ENCODE measurements at regions not wholly inside any gene's neighbourhood (a gene's known extent, or its start where the extent isn't known, plus 50 kb on each side); places are given as distances from the start of the nearest gene placed in this dataset.

GRCh38 chr11:32161293-32161692, 70.4 kb downstream of the RCN1 start:
- no peak for DNase-seq (ENCODE audit: low spot score)

DNA sequence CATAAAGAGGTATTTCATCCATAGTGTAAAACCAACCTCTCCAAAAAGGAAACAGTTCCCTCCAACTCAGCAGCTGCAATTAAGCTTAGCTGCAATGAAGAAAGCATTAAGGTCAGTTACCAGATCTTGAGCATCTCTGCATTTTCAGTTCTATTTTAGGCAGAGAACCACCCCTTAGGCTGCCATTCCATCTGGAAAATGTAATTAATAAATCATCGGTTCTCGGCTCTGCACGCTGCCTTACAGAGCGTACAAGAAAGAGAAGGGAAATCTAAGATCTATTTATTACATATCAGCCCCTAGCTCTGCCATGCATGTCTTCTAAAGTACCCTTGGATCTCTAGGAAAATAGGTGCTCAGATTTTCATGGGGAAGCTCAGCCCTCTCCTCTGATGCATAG, 71.5 kb downstream of the RCN1 start:
- no peak for DNase-seq (ENCODE audit: low spot score)

DNA sequence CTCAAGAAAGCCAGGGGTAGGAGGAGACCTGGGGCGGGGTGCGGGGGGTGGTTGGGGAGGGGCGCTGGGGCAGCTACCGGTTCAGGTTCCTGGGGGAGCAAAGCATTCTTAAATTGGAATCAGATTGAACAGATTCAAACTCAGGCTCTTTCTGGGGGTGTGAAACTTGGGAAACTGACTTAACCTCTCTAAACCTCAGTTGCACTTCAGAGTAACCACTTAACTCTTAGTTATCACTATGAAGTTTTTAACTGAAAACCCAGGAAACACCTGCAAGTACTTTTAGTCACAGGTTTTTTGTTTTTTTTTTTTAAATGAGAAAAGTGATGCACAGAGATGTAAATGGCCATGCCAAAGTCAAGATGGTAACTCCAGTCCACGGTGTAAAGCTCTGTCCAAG, 72.0 kb downstream of the RCN1 start:
- no peak for DNase-seq (ENCODE audit: low spot score)

GRCh38 chr11:32163557-32163956, 72.7 kb downstream of the RCN1 start:
- no peak for DNase-seq (ENCODE audit: low spot score)

- no peak for DNase-seq (ENCODE audit: low spot score)
These were observed 74.0 kb downstream of the RCN1 start for GRCh38 chr11:32164836-32165235.

GRCh38 chr11:32168924-32169323, 78.0 kb downstream of the RCN1 start:
- DNase-seq (ENCODE audit: low spot score), result no peak

GRCh38 chr11:32171445-32171844, 80.6 kb downstream of the RCN1 start:
- no peak for DNase-seq (ENCODE audit: low spot score)

DNA sequence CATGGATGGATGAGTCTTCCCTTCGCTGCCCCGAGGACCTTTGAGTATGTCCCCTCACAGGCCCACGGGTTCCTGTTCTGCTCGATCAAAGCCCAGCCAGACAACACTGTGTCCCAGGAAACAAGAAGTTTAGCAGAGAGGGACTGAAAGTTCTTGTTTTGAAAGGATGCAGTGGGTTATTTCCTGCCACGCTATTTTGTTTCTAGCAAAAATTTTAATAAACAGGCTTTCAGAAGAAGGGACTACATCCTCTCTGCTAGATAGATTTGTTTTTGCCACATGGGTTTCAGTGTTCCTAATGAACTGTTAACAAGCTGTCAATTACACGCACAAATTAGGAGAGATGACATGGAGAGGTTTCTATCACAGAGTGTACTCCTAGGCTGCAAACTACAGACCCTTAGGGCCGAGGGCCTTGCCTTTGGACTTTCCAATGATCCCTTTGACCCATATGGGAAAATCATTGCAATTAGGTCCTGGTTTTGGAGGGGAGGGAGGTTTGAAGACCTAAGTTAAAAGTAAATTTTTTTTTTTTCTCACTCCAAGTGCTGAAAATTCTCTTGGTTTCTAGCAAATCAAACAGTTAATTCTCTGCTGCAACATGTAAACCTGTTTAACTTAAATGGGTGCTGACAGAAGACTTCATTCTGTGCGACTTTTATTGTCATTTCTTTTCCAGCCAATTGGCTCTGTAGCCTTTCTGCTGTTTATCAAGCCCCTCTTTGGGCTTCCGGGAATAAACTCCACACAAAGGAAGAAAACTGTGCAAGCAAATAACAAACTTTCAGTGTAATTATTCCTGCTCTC, 81.4 kb downstream of the RCN1 start:
- DNase-seq (ENCODE audit: low spot score), result no peak

DNA sequence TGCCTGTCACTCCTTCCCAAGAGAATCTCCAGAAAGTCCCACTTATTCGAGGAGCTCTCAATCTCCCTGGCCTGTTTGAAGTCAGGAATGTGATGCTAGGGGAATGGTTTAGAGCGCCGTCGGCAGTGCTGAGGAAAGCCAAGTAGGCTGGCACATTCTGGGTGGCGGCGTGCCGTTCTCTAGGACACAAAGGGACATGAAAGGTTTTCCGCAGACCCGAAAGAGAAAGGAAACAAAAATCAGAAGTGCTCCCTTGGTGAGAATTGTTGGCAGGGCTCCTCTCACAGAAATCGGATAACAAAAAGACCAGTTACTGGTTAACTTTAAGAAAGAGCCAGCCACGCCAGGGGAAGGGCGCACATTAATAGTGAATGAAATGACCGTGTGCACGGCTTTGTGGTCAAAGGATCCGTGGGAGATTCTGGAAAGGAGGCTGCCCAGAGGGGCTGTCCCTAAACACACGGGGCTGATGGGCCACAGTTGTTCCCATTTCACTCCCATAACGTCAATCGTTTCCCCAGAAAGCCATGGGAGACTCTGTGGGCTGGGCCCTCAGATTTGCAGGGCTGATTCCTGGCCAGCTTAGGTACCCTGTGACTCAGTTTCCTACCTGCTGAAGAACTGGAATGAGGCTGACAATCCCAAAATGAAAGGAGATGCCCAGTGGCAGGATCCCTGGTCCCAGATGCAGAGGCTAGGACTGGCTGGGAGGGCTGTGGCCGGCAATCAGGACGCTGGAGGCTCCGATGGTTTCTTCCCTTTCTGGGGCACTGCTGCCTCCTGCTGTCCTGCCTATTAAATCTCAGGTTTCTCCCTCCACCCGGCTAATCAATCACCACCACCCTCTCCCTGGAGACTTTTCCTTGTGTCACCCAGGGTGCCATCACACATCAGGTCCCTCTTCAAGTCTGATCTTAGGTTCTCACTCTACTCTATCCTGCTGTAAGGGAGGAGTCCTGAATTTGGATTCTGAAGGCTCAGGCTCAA, 82.3 kb downstream of the RCN1 start:
- peak; percentile 61 for DNase-seq (ENCODE audit: low spot score)

DNA sequence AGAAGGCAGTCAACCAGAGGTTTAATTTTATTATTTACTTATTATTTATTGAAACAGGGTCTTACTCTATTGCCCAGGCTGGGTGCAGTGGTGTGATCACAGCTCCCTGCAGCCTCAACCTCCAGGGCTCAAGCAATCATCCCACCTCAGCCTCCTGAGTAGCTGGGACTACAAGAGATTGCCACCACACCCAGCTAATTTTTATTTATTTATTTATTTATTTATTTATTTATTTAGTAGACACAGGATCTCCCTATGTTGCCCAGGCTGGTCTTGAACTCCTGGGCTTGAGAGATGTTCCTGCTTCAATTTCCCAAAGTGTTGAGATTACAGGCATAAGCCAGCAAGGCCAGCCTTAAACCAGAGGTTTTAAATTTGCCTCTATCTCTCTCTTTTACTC, 83.1 kb downstream of the RCN1 start:
- no peak for DNase-seq (ENCODE audit: low spot score)

- peak; percentile 86 for DNase-seq (ENCODE audit: low spot score)
These were observed 85.5 kb downstream of the RCN1 start for GRCh38 chr11:32176223-32176934.

DNA sequence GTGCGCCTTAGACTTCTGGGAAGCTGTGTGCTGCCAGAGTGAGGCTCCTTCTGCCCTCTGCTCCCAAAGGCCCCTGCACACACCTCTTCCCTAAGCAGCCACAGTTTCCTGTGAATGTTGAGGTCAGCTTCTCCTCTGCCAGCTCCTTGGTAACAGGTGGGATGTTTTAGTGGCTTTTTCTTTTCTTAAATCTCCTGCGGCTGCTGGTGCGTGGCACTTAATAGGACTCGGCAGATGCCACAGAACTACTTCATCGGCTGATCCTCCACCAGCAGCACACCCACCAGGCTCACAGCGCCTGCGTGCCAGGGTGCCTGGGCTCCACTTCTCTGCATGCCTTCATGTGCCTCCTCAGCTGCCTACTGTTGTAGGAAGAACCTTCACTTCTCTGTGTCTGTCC, 87.8 kb downstream of the RCN1 start:
- DNase-seq (ENCODE audit: low spot score), result no peak

- DNase-seq (ENCODE audit: low spot score), result no peak
These were observed 92.6 kb downstream of the RCN1 start for GRCh38 chr11:32183512-32183911.

DNA sequence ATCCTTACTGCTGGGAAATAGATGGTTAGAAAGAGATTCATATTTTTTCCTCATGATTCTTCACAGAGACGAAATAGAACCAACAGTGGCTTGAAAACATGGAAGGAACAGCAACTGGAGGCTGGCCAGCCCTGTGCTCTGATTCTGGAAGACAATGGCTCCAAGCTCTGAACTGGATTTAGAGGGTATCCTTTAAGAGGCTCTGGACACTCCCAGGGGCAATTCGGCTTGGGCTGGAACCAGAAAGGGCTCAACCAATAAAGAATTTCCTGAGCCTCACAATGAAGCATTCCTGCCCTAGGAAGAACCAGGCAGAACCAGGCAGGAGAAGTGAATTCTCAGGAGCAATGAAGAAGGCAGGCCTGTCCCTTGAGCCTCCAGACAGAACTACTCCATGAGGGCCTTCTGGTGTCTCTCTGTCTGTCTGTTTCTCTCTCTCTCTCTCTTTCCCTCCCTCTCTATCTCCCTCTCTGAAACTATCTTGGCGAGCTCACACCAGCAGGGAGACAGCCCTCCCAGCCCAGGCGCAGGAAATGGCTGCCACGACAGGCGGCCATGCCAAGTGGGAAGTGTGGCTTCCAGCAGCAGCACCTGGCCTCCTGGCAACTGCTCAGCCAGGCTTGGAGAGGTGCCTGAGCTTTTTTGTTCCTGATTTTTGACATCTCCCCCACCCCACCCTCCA, 93.3 kb downstream of the RCN1 start:
- no peak for DNase-seq (ENCODE audit: low spot score)

DNA sequence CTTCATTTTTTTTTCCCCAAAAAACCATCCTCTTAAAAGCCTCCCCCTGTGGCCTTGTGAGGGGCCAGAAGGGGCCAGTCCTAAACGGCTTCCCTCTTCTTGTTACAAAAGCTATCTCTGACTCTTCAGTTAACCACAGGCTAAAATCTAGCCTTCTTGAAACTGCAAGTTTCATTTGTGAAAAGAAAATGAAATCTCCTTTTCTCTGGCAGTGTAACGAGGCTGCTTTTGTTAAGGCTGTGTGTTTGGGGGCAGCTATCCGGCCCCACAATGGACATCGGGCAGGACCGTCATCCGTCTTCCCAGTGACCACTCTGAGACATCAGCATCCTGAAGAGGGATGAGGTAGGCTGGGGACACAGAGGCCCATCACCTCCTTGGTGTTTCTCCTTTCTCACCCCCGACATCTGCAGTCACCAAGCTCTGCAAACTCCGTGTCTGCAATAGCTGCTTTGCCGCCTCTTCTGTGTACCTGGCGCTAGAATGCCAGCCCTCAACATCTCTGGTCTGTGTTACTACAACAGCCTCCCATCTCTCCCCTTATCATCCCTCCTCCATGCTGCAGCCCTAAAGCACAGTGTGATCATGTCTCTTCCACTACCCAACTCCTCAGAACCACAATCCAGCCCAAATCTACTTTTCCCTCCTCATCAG, 94.0 kb downstream of the RCN1 start:
- no peak for DNase-seq (ENCODE audit: low spot score)

GRCh38 chr11:32186118-32186517, 95.2 kb downstream of the RCN1 start:
- DNase-seq (ENCODE audit: low spot score), result no peak

- DNase-seq (ENCODE audit: low spot score), result no peak
These were observed 96.2 kb downstream of the RCN1 start for GRCh38 chr11:32187111-32187510.

DNA sequence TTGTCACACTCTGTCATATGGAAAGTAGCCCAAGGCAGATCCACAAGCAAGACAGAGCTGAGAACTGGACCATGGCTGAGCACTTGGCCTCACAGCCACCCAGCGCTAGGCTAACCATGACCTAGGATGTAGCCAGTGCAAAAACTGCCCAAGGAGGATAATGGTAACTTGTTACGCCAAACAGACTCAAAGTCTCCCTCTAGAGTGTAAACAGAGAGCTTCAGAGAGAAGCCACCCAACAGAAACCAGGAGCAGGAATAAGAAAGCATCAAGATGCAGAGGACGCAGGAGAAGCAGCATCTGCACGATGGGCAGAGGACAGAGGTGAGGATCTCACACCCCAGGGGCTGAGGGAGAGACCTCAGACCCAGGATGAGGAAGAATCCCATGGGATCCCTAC, 97.9 kb downstream of the RCN1 start:
- no peak for DNase-seq (ENCODE audit: low spot score)

DNA sequence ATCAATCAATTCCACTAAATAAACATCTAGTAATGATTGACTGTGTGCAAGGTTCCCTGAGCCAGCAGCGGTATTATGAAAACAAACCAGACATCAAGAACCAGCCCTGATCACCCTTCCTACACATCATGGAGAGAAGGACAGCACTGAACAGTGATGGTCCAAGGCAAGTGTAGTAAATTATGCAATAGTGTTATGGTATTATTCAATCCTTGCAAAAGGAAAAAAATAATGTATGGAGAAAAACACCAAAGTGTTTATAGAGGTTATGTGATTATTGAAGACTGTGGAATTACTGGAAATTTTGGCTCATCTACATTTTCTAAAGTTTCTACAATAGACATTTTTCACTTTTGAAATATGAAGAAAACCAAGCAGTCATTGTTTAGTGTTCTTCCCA, 105.3 kb downstream of the RCN1 start:
- DNase-seq (ENCODE audit: low spot score), result no peak

DNA sequence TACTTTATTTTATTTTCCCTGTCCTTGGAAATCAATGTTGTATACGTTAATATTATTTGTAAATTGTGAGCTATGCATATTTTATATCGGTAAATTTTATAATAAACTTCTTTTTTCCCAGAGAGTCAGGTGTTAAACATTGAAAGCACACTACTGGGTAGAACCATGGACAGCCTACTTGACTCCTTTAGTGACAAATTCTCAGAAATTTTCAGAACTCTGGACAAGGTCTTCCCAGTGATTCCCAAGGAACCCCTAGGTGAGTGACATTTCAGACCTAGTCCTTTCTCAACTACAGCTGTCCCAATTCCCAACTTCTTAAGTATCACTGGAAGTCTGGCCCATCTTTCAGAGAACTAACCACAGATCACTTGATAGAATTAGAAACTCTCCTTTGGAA, 107.2 kb downstream of the RCN1 start:
- peak; percentile 28 for DNase-seq (ENCODE audit: low spot score)
